B cell (primary cell): ENCODE measurements at regions not wholly inside any gene's neighbourhood (a gene's known extent, or its start where the extent isn't known, plus 50 kb on each side); places are given as distances from the start of the nearest gene placed in this dataset.

Source experiments
- ATAC-seq: fragments of 200-7000 bp; cut with Tn5 transposase; one replicate; pipeline ENCODE4 v1.10.0; 2021; ENCODE audit warnings: low read depth, mild to moderate bottlenecking, moderate number of reproducible peaks, moderate library complexity
- CTCF ChIA-PET: fragments of 350-600 bp; sonication (Branson Sonifier 250); formaldehyde crosslinking; loops from one replicate; lab custom pipeline; 2021; ENCODE audit warnings: antibody characterized with exemption, inconsistent platforms; lab: Charles Lee
- POLR2A ChIA-PET: fragments of 350-600 bp; sonication (Branson Sonifier 250); formaldehyde crosslinking; loops from one replicate; lab custom pipeline; 2021; ENCODE audit warnings: antibody characterized with exemption; lab: Charles Lee
- DNase-seq: peaks from one replicate; pipeline ENCODE4 v3.0.0; 2013
- H2AFZ ChIP-seq: 2 replicates; pipeline ENCODE4 v1.6.1; 2012; ENCODE audit warnings: mild to moderate bottlenecking, low read depth, low read length; ENCODE audit not compliant: insufficient read depth, poor library complexity, severe bottlenecking
- H3K27ac ChIP-seq, 2 donors: 1 replicate in 1 of 2; 2 replicates in 1 of 2; pipeline ENCODE4 v1.5.1; 2012 to 2013; ENCODE audit warnings: low read length in 2 of 2, mild to moderate bottlenecking in 2 of 2, moderate library complexity in 1 of 2
- H3K27me3 ChIP-seq, 4 experiments: fragments of 200-600 bp in 1 of 4; sonication (generic) in 1 of 4; replicated peaks in 1 of 4; 1 replicate in 2 of 4; 2 replicates in 2 of 4; pipeline versions ENCODE4 v1.6.1 to v1.7.0; 2013 to 2016; ENCODE audit warnings: low read length in 3 of 4, mild to moderate bottlenecking in 2 of 4, mixed read lengths in 1 of 4, moderate library complexity in 1 of 4; ENCODE audit not compliant: insufficient read depth in 4 of 4, control insufficient read depth in 3 of 4; ENCODE audit errors: control extremely low read depth in 1 of 4
- H3K36me3 ChIP-seq, 2 experiments: replicated peaks in 1 of 2; 1 replicate in 1 of 2; 2 replicates in 1 of 2; pipeline versions ENCODE4 v1.6.1 to v1.7.1; 2013; ENCODE audit warnings: low read length in 1 of 2; ENCODE audit not compliant: insufficient read depth in 2 of 2, control insufficient read depth in 1 of 2; ENCODE audit errors: control extremely low read depth in 1 of 2, extremely low read depth in 1 of 2
- H3K4me1 ChIP-seq, 2 donors: fragments of 200-600 bp in 1 of 2; sonication (generic) in 1 of 2; 1 replicate in 1 of 2; 2 replicates in 1 of 2; pipeline versions ENCODE4 v1.5.1 to v1.6.1; 2013 to 2017; ENCODE audit warnings: low read length in 2 of 2; ENCODE audit not compliant: control insufficient read depth in 2 of 2, insufficient read depth in 2 of 2
- H3K4me2 ChIP-seq: replicated peaks from 2 replicates; pipeline ENCODE3; 2012; ENCODE audit warnings: mild to moderate bottlenecking, low read depth, low read length; ENCODE audit not compliant: poor library complexity, severe bottlenecking
- H3K4me3 ChIP-seq, 5 experiments: fragments of 200-600 bp in 1 of 5; sonication (generic) in 1 of 5; 1 replicate in 3 of 5; 2 replicates in 2 of 5; pipeline versions ENCODE4 v1.5.1 to v1.7.0; 2011 to 2016; ENCODE audit warnings: low read length in 4 of 5, mild to moderate bottlenecking in 4 of 5, low read depth in 2 of 5, control low read depth in 1 of 5, moderate library complexity in 1 of 5; ENCODE audit not compliant: insufficient read depth in 1 of 5; ENCODE audit errors: control extremely low read depth in 1 of 5, extremely low read depth in 1 of 5
- H3K79me2 ChIP-seq: fragments of 200-600 bp; sonication (generic); one replicate; pipeline ENCODE4 v1.6.0; 2016; ENCODE audit warnings: low read length; ENCODE audit not compliant: control insufficient read depth, insufficient read depth
- H3K9ac ChIP-seq: fragments of 200-600 bp; sonication (generic); 2 replicates; pipeline ENCODE4 v1.6.1; 2017; ENCODE audit warnings: mild to moderate bottlenecking, low read length, moderate library complexity
- H3K9me3 ChIP-seq, 3 donors: one replicate each; pipeline versions ENCODE4 v1.6.1 to v1.7.1; 2013; ENCODE audit warnings: low read length in 2 of 3; ENCODE audit not compliant: control insufficient read depth in 2 of 3, insufficient read depth in 1 of 3; ENCODE audit errors: control extremely low read depth in 1 of 3
- H4K20me1 ChIP-seq: 2 replicates; pipeline ENCODE4 v1.6.0; 2012; ENCODE audit warnings: mild to moderate bottlenecking, low read length; ENCODE audit not compliant: insufficient read depth, control insufficient read depth, poor library complexity, severe bottlenecking
- H3K27ac Mint-ChIP-seq: one replicate; pipeline ENCODE4 v1.8.0; 2021; ENCODE audit warnings: mixed read lengths
- H3K27me3 Mint-ChIP-seq: one replicate; pipeline ENCODE4 v1.8.0; 2021; ENCODE audit warnings: mixed read lengths
- H3K4me1 Mint-ChIP-seq: one replicate; pipeline ENCODE4 v1.8.0; 2021; ENCODE audit warnings: mixed read lengths
- H3K4me3 Mint-ChIP-seq: one replicate; pipeline ENCODE4 v1.8.0; 2021; ENCODE audit warnings: mixed read lengths
- H3K9me3 Mint-ChIP-seq: one replicate; pipeline ENCODE4 v1.8.0; 2022; ENCODE audit warnings: mixed read lengths; ENCODE audit not compliant: insufficient read depth
- CTCF ChIP-seq: fragments of 200-600 bp; IDR thresholded peaks from one replicate; pipeline ENCODE4 v1.8.0; 2022; ENCODE audit warnings: antibody characterized with exemption, mild to moderate bottlenecking
- EZH2 ChIP-seq: IDR thresholded peaks from 2 replicates; pipeline ENCODE4 v1.6.1; 2012; ENCODE audit warnings: borderline replicate concordance, low read depth, mild to moderate bottlenecking, moderate library complexity, low read length; ENCODE audit not compliant: insufficient read depth, poor library complexity, severe bottlenecking
- WGBS: methylation state at CpG from one replicate; pipeline ENCODE4 v1.1.5; 2013; ENCODE audit warnings: missing lambda C conversion rate; ENCODE audit not compliant: insufficient coverage; 5-methylcytosine and 5-hydroxymethylcytosine counted together
- intact Hi-C: fragments of 100-400 bp; cut with micrococcal nuclease; formaldehyde crosslinking; loops from one replicate; pipeline ENCODE4 v1.10.0; 2022

GRCh38 chr2:36262581-36262980, 93.0 kb upstream of the CRIM1 start:
- no peak for ATAC-seq
- CTCF ChIA-PET = no interaction called here
- peaks cover 19% of the 10 kb centered on the region for H3K27me3 Mint-ChIP-seq

GRCh38 chr2:36255863-36256262, 99.7 kb upstream of the CRIM1 start:
- Mint-ChIP-seq H3K4me3 (no peak overlapping the region), H3K27ac (no peak overlapping the region), H3K9me3 (no peaks in the 10 kb centered on the region), H3K27me3 (peaks cover 12% of the 10 kb centered on the region), H3K4me1 (no peaks in the 10 kb centered on the region)
- H2AFZ ChIP-seq = no peak overlapping the region
- intact Hi-C loops = no loop called here
- no peaks in the 10 kb centered on the region for H4K20me1 ChIP-seq
- ChIA-PET POLR2A (no interaction called here), CTCF (no interaction called here)
- no peak for ATAC-seq
- no peak for DNase-seq
- WGBS = no CpG with 5 or more reads among the region's 3 CpGs
- TF ChIP-seq EZH2 (no peak), CTCF (no peak)
- no peaks in the 10 kb centered on the region for H3K9me3 ChIP-seq
- no peak overlapping the region for H3K27ac ChIP-seq
- no peak overlapping the region for H3K4me2 ChIP-seq
- H3K79me2 ChIP-seq = no peaks in the 10 kb centered on the region
- H3K36me3 ChIP-seq = no peaks in the 10 kb centered on the region
- no peak overlapping the region for H3K4me3 ChIP-seq
- no peak overlapping the region for H3K9ac ChIP-seq
- H3K27me3 ChIP-seq = no peaks in the 10 kb centered on the region
- H3K4me1 ChIP-seq = no peaks in the 10 kb centered on the region

More at GRCh38 chr2:36262581-36262980, 93.0 kb upstream of the CRIM1 start:
- no peaks in the 10 kb centered on the region for H3K36me3 ChIP-seq
- no peaks in the 10 kb centered on the region for H3K27me3 ChIP-seq
- H3K9me3 ChIP-seq = peaks cover 0 to under 1% (median 0%) of the 10 kb centered on the region in 3 donors
- H3K27ac ChIP-seq = no peak overlapping the region
- peaks cover 7% of the 10 kb centered on the region for H3K9me3 Mint-ChIP-seq
- no peak overlapping the region for H3K4me2 ChIP-seq
- WGBS = no CpG with 5 or more reads among the region's 1 CpG
- H3K79me2 ChIP-seq = no peaks in the 10 kb centered on the region
- intact Hi-C loops = no loop called here
- no peak for TF ChIP-seq EZH2
- TF ChIP-seq CTCF = no peak
- no peak overlapping the region for H3K4me3 ChIP-seq
- no peaks in the 10 kb centered on the region for H3K4me1 ChIP-seq
- H2AFZ ChIP-seq = no peak overlapping the region
- no peak overlapping the region for H3K9ac ChIP-seq
- H3K4me1 Mint-ChIP-seq = no peaks in the 10 kb centered on the region
- DNase-seq = no peak
- H3K4me3 Mint-ChIP-seq = no peak overlapping the region
- H3K27ac Mint-ChIP-seq = no peak overlapping the region
- POLR2A ChIA-PET = no interaction called here
- no peaks in the 10 kb centered on the region for H4K20me1 ChIP-seq
